Smooth muscle cell (in vitro differentiated cells): ENCODE measurements at regions not wholly inside any gene's neighbourhood (a gene's known extent, or its start where the extent isn't known, plus 50 kb on each side); places are given as distances from the start of the nearest gene placed in this dataset.

Source experiments
- DNase-seq: peaks from one replicate; lab custom pipeline; 2025; ENCODE audit not compliant: unreplicated experiment; lab: John Stamatoyannopoulos, UW
- H2AFZ ChIP-seq: fragments of 200-600 bp; sonication (generic); 2 replicates; pipeline ENCODE4 v1.6.0; 2016; ENCODE audit warnings: antibody characterized with exemption, low read depth, mild to moderate bottlenecking
- H3F3A ChIP-seq: fragments of 200-600 bp; sonication (generic); 2 replicates; pipeline ENCODE4 v1.6.0; 2017; ENCODE audit warnings: antibody characterized with exemption, low read depth
- H3K27ac ChIP-seq: fragments of 200-600 bp; sonication (generic); 2 replicates; pipeline ENCODE4 v1.5.1; 2016; ENCODE audit warnings: low read depth, mild to moderate bottlenecking
- H3K27me3 ChIP-seq: fragments of 200-600 bp; sonication (generic); 2 replicates; pipeline ENCODE4 v1.6.1; 2016; ENCODE audit warnings: low read depth, mild to moderate bottlenecking
- H3K36me3 ChIP-seq: fragments of 200-600 bp; sonication (generic); 2 replicates; pipeline ENCODE4 v1.5.1; 2016; ENCODE audit warnings: low read depth
- H3K4me1 ChIP-seq: fragments of 200-600 bp; sonication (generic); 2 replicates; pipeline ENCODE4 v1.5.1; 2016; ENCODE audit warnings: low read depth
- H3K4me2 ChIP-seq: fragments of 200-600 bp; sonication (generic); 2 replicates; pipeline ENCODE4 v1.6.0; 2016; ENCODE audit warnings: mild to moderate bottlenecking
- H3K4me3 ChIP-seq: fragments of 200-600 bp; sonication (generic); 2 replicates; pipeline ENCODE4 v1.5.1; 2016; ENCODE audit warnings: mild to moderate bottlenecking
- H3K79me2 ChIP-seq: fragments of 200-600 bp; sonication (generic); 2 replicates; pipeline ENCODE4 v1.6.0; 2016; ENCODE audit warnings: low read depth, mild to moderate bottlenecking
- H3K9ac ChIP-seq: fragments of 200-600 bp; sonication (generic); 2 replicates; pipeline ENCODE4 v1.6.0; 2016; ENCODE audit warnings: low read depth
- H3K9me3 ChIP-seq: fragments of 200-600 bp; sonication (generic); replicated peaks from 2 replicates; pipeline ENCODE4 v1.5.1; 2016; ENCODE audit warnings: low read depth
- H4K20me1 ChIP-seq: fragments of 200-600 bp; sonication (generic); 2 replicates; pipeline ENCODE4 v1.6.0; 2016; ENCODE audit warnings: low read depth
- WGBS: methylation state at CpG from one replicate; pipeline ENCODE4 v1.1.7; 2016; ENCODE audit warnings: low lambda C conversion rate; 5-methylcytosine and 5-hydroxymethylcytosine counted together
- TF ChIP-seq, protein P1 (sequence below): fragments of 200-600 bp; sonication (generic); IDR thresholded peaks from 2 replicates; pipeline ENCODE4 v1.5.1; 2017; ENCODE audit warnings: borderline replicate concordance, mild to moderate bottlenecking, antibody characterized with exemption; ENCODE audit not compliant: insufficient read depth, poor library complexity, severe bottlenecking

- WGBS = 71% methylated on average over 2 of the region's 2 CpGs
- Histone ChIP-seq H3K4me1 (no peaks in the 10 kb centered on the region), H3F3A (no peaks in the 10 kb centered on the region), H3K9me3 (no peaks in the 10 kb centered on the region), H3K36me3 (no peaks in the 10 kb centered on the region), H3K27ac (no peak overlapping the region), H3K4me2 (no peak overlapping the region), H2AFZ (no peak overlapping the region), H3K79me2 (no peaks in the 10 kb centered on the region), H4K20me1 (no peaks in the 10 kb centered on the region), H3K4me3 (no peak overlapping the region), H3K27me3 (no peaks in the 10 kb centered on the region), H3K9ac (no peak overlapping the region)
- TF ChIP-seq, protein P1, sequence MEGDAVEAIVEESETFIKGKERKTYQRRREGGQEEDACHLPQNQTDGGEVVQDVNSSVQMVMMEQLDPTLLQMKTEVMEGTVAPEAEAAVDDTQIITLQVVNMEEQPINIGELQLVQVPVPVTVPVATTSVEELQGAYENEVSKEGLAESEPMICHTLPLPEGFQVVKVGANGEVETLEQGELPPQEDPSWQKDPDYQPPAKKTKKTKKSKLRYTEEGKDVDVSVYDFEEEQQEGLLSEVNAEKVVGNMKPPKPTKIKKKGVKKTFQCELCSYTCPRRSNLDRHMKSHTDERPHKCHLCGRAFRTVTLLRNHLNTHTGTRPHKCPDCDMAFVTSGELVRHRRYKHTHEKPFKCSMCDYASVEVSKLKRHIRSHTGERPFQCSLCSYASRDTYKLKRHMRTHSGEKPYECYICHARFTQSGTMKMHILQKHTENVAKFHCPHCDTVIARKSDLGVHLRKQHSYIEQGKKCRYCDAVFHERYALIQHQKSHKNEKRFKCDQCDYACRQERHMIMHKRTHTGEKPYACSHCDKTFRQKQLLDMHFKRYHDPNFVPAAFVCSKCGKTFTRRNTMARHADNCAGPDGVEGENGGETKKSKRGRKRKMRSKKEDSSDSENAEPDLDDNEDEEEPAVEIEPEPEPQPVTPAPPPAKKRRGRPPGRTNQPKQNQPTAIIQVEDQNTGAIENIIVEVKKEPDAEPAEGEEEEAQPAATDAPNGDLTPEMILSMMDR = no peak
- DNase-seq = no peak
Measured at GRCh38 chr5:52041842-52042241, 658.6 kb downstream of the ISL1 start.

GRCh38 chr5:52043137-52043536, 659.9 kb downstream of the ISL1 start:
- TF ChIP-seq, protein P1 = no peak
- no peaks in the 10 kb centered on the region for H3K27me3 ChIP-seq
- DNase-seq = no peak
- no peak overlapping the region for H3K4me2 ChIP-seq
- no peaks in the 10 kb centered on the region for H3K36me3 ChIP-seq
- no peak overlapping the region for H3K9ac ChIP-seq
- H3F3A ChIP-seq = no peaks in the 10 kb centered on the region
- 93% methylated on average over 4 of the region's 4 CpGs for WGBS
- H3K9me3 ChIP-seq = no peaks in the 10 kb centered on the region
- H2AFZ ChIP-seq = no peak overlapping the region
- no peaks in the 10 kb centered on the region for H3K79me2 ChIP-seq
- no peaks in the 10 kb centered on the region for H3K4me1 ChIP-seq
- H4K20me1 ChIP-seq = no peaks in the 10 kb centered on the region
- H3K27ac ChIP-seq = no peak overlapping the region
- no peak overlapping the region for H3K4me3 ChIP-seq

DNA sequence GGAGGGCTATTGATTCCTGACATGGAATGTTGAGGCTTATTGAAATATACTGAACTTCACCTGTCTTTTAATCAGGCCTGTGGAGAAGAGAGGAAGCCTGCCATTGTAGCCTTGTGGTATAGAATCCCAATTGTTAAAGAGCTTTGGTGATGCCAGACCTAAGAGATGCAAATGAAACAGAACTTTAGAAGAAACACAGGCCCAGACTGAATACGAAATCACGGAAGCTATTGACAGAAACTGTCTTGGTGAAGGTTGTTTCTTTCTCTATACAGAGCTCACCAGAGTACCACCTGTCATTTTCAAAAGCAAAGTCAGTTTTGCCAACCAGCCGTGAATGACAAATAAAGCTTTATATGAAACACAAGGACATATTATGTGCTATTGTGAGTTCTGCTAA, 660.3 kb downstream of the ISL1 start:
- no peak for DNase-seq
- Histone ChIP-seq H2AFZ (no peak overlapping the region), H3K36me3 (no peaks in the 10 kb centered on the region), H3K9ac (no peak overlapping the region), H3K79me2 (no peaks in the 10 kb centered on the region), H3K27me3 (no peaks in the 10 kb centered on the region), H3K9me3 (no peaks in the 10 kb centered on the region), H3F3A (no peaks in the 10 kb centered on the region), H3K4me2 (no peak overlapping the region), H3K4me1 (no peaks in the 10 kb centered on the region), H3K27ac (no peak overlapping the region), H3K4me3 (no peak overlapping the region), H4K20me1 (no peaks in the 10 kb centered on the region)
- TF ChIP-seq, protein P1 = no peak
- WGBS = 50% methylated on average over 3 of the region's 3 CpGs

DNA sequence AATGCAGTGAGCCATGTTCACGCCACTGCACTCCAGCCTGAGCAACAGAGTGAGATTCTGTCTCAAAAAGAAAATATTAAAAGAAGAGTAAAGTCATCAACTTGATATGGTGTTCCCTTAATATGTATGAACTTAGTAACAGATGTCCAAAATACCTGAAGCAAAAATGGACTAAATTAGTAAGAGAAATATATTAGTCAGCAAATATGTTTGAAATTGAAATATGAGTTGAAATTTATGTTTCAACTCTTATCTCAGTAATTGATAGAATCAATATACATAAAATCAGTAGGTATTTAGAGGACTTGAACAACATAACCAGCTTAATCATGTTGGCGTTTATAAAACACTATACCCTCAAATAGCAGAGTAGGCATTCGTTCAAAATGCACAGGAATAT, 668.5 kb downstream of the ISL1 start:
- no peaks in the 10 kb centered on the region for H4K20me1 ChIP-seq
- H3K27ac ChIP-seq = no peak overlapping the region
- no peak overlapping the region for H2AFZ ChIP-seq
- WGBS = 98% methylated on average over 3 of the region's 3 CpGs
- H3F3A ChIP-seq = no peaks in the 10 kb centered on the region
- TF ChIP-seq, protein P1 = no peak
- no peaks in the 10 kb centered on the region for H3K9me3 ChIP-seq
- H3K4me1 ChIP-seq = no peaks in the 10 kb centered on the region
- no peak overlapping the region for H3K9ac ChIP-seq
- DNase-seq = no peak
- H3K36me3 ChIP-seq = no peaks in the 10 kb centered on the region
- H3K79me2 ChIP-seq = no peaks in the 10 kb centered on the region
- no peak overlapping the region for H3K4me3 ChIP-seq
- H3K4me2 ChIP-seq = no peak overlapping the region
- H3K27me3 ChIP-seq = no peaks in the 10 kb centered on the region
